T-helper 1 cell (primary cell): ENCODE measurements at regions not wholly inside any gene's neighbourhood (a gene's known extent, or its start where the extent isn't known, plus 50 kb on each side); places are given as distances from the start of the nearest gene placed in this dataset.

Experiments
- DNase-seq, 5 donors: peaks; one replicate each; pipeline ENCODE4 v3.0.0-alpha.2; 2012 to 2020

GRCh38 chr12:115245020-115245419 lies 561.0 kb upstream of the TBX3 start:
- no peak for DNase-seq

- no peak for DNase-seq
Observed at GRCh38 chr12:115243933-115244628, 560.1 kb upstream of the TBX3 start.

- DNase-seq, result no peak
Observed at GRCh38 chr12:115240251-115240650, 556.3 kb upstream of the TBX3 start.

- DNase-seq, result no peak
Observed at GRCh38 chr12:115235880-115236279, 551.9 kb upstream of the TBX3 start.

- DNase-seq, result no peak
Observed at GRCh38 chr12:115233891-115234543, 550.0 kb upstream of the TBX3 start.

- DNase-seq, result no peak
Observed at GRCh38 chr12:115232455-115233156, 548.6 kb upstream of the TBX3 start.

- no peak for DNase-seq
Observed at GRCh38 chr12:115230606-115231005, 546.6 kb upstream of the TBX3 start.

- DNase-seq, result no peak
Observed at GRCh38 chr12:115229517-115229916, 545.5 kb upstream of the TBX3 start.

- no peak for DNase-seq
Observed at GRCh38 chr12:115228434-115228833, 544.5 kb upstream of the TBX3 start.

GRCh38 chr12:115227137-115227615 lies 543.2 kb upstream of the TBX3 start:
- no peak for DNase-seq

GRCh38 chr12:115225845-115226244 lies 541.9 kb upstream of the TBX3 start:
- DNase-seq, result no peak

- no peak for DNase-seq
Observed at GRCh38 chr12:115223991-115224390, 540.0 kb upstream of the TBX3 start.

- DNase-seq, result no peak
Observed at GRCh38 chr12:115223322-115223721, 539.3 kb upstream of the TBX3 start.

GRCh38 chr12:115222220-115222619 lies 538.2 kb upstream of the TBX3 start:
- DNase-seq, result no peak

- no peak for DNase-seq
Observed at GRCh38 chr12:115216301-115216700, 532.3 kb upstream of the TBX3 start.

- DNase-seq, result no peak
Observed at GRCh38 chr12:115215544-115215943, 531.6 kb upstream of the TBX3 start.

GRCh38 chr12:115213538-115214016 lies 529.6 kb upstream of the TBX3 start:
- no peak for DNase-seq

- no peak for DNase-seq
Observed at GRCh38 chr12:115213118-115213517, 529.1 kb upstream of the TBX3 start.

GRCh38 chr12:115212356-115212755 lies 528.4 kb upstream of the TBX3 start:
- DNase-seq, result no peak

- no peak for DNase-seq
Observed at GRCh38 chr12:115210533-115211252, 526.7 kb upstream of the TBX3 start.

GRCh38 chr12:115209230-115209629 lies 525.3 kb upstream of the TBX3 start:
- DNase-seq, result no peak

GRCh38 chr12:115208098-115208497 lies 524.1 kb upstream of the TBX3 start:
- no peak for DNase-seq
